ENCODE measurements at regions not wholly inside any gene's neighbourhood (a gene's known extent, or its start where the extent isn't known, plus 50 kb on each side); places are given as distances from the start of the nearest gene placed in this dataset.
A peak's percentile ranks its signal among the peaks of the same experiment; 100 is the strongest.

- FAIRE-seq (no peak), DNase-seq (ENCODE audit: low spot score) (peak; percentile 56)
Observed at GRCh38 chr5:72036951-72037350, 70.3 kb upstream of the MAP1B start.

DNA sequence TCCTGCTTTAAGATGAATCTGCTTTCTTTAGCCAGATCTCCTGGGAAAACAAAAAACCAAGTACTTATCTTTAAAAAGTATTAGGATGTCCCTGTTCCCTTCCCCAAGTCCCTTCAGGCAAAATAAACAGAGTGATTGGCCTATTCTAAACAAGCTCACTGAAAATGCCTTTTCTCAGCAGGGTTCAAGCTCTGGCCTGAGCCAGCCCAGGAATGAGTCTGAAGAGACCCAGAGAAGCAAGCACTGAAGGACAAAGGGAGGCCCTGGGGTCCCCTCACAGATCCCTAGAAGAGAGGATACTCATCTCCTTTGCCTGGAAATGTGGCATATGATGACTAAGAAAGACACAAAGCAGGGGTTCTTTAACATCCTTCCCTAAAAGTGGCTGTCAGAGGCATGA is 66.8 kb upstream of the MAP1B start:
- FAIRE-seq (no peak), DNase-seq (ENCODE audit: low spot score) (no peak)

- FAIRE-seq (no peak), DNase-seq (ENCODE audit: low spot score) (no peak)
Observed at GRCh38 chr5:72041654-72042053, 65.6 kb upstream of the MAP1B start.

GRCh38 chr5:72042097-72042496 is 65.2 kb upstream of the MAP1B start:
- no peak for FAIRE-seq

DNA sequence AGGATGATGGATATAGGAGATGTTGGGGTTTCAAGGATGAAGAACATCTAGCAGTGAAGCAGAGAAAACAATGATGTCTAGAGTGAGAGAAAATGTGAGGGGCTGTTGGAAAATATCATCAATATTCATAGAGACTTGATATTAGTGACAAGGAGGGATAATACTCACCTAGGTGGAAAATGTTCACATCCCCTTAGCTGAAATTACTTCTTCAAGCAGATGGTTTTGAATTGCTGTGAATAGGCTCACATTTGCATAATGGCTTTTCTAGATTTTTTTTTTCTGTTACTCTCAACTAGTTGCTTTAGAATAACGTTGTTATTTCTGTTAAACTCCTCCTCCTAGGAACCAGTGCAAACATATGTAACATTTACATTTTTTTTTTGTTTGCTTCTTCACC is 61.6 kb upstream of the MAP1B start:
- DNase-seq (ENCODE audit: low spot score), result no peak
- FAIRE-seq, result no peak

More at GRCh38 chr5:72042097-72042496, 65.2 kb upstream of the MAP1B start:
- DNase-seq (ENCODE audit: low spot score), result no peak

GRCh38 chr5:72046106-72046505 is 61.2 kb upstream of the MAP1B start:
- FAIRE-seq, result no peak

DNA sequence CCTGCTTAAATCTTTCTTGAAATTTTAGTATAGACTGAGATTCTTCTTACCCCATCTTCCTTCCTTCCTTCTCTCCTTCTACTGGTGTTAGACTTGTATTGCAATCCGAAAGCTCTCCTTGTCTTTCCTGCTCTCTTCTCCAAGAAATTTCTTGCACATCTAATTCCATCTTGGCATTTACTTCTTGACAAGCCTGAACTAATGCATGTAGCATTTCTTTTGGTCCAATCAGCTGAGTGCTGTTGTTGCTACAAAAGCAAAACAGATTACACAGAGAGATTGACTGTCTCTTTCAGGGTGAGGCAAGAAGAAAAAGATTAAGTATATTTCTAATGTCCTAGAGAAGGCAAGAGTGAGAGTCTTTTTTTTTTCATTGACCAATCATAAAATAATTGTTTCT is 51.6 kb upstream of the MAP1B start:
- no peak for FAIRE-seq
- no peak for DNase-seq (ENCODE audit: low spot score)

More at GRCh38 chr5:72046106-72046505, 61.2 kb upstream of the MAP1B start:
- DNase-seq (ENCODE audit: low spot score), result no peak

All from urothelium cell line (cell line).